ENCODE measurements at regions not wholly inside any gene's neighbourhood (a gene's known extent, or its start where the extent isn't known, plus 50 kb on each side); places are given as distances from the start of the nearest gene placed in this dataset.
"Not testable (repeated sequence)": the region's sequence is repeated elsewhere in the genome, so short reads cannot be mapped to it uniquely, and the experiment has no call there.

- H3K27me3 ChIP-seq (ENCODE audit: control insufficient read depth in 3 of 3, insufficient read depth in 3 of 3, low read length in 3 of 3) = no peaks in the 10 kb centered on the region
- H3K27ac ChIP-seq (ENCODE audit: low read depth in 1 of 3, low read length in 2 of 3) = no peak overlapping the region
- 38 to 48% (median 41%) methylated on average over 3 of the region's 3 CpGs for WGBS, 3 donors
- no peaks in the 10 kb centered on the region for H3K9me3 ChIP-seq (ENCODE audit: control insufficient read depth in 2 of 2, insufficient read depth in 1 of 2, low read depth in 1 of 2, low read length in 1 of 2)
- no peak overlapping the region for H3K4me3 ChIP-seq (ENCODE audit: low read depth in 1 of 3, low read length in 3 of 3)
- no peaks in the 10 kb centered on the region for H3K4me1 ChIP-seq (ENCODE audit: control insufficient read depth in 3 of 3, insufficient read depth in 2 of 3, low read depth in 1 of 3, low read length in 2 of 3)
- FAIRE-seq (no peak), DNase-seq (no peak)
- H3K36me3 ChIP-seq (ENCODE audit: control insufficient read depth in 3 of 3, insufficient read depth in 2 of 3, low read depth in 1 of 3, low read length in 3 of 3) = no peaks in the 10 kb centered on the region
These were observed 532.9 kb upstream of the CRIM1 start for GRCh38 chr2:35822716-35823115.

- H3K27ac ChIP-seq (ENCODE audit: low read depth in 1 of 3, low read length in 2 of 3) = no peak overlapping the region
- FAIRE-seq (no peak), DNase-seq (no peak)
- no peaks in the 10 kb centered on the region for H3K4me1 ChIP-seq (ENCODE audit: control insufficient read depth in 3 of 3, insufficient read depth in 2 of 3, low read depth in 1 of 3, low read length in 2 of 3)
- no peaks in the 10 kb centered on the region for H3K36me3 ChIP-seq (ENCODE audit: control insufficient read depth in 3 of 3, insufficient read depth in 2 of 3, low read depth in 1 of 3, low read length in 3 of 3)
- WGBS, 3 donors = 15 to 29% (median 20%) methylated on average over 2 of the region's 2 CpGs
- H3K9me3 ChIP-seq (ENCODE audit: control insufficient read depth in 2 of 2, insufficient read depth in 1 of 2, low read depth in 1 of 2, low read length in 1 of 2) = no peaks in the 10 kb centered on the region
- no peak overlapping the region for H3K4me3 ChIP-seq (ENCODE audit: low read depth in 1 of 3, low read length in 3 of 3)
- no peaks in the 10 kb centered on the region for H3K27me3 ChIP-seq (ENCODE audit: control insufficient read depth in 3 of 3, insufficient read depth in 3 of 3, low read length in 3 of 3)
These were observed 533.9 kb upstream of the CRIM1 start for GRCh38 chr2:35821675-35822074.

GRCh38 chr2:35820391-35820790, 535.2 kb upstream of the CRIM1 start:
- Histone ChIP-seq H3K27me3 (ENCODE audit: control insufficient read depth in 3 of 3, insufficient read depth in 3 of 3, low read length in 3 of 3) (no peaks in the 10 kb centered on the region), H3K9me3 (ENCODE audit: control insufficient read depth in 2 of 2, insufficient read depth in 1 of 2, low read depth in 1 of 2, low read length in 1 of 2) (no peaks in the 10 kb centered on the region), H3K4me1 (ENCODE audit: control insufficient read depth in 3 of 3, insufficient read depth in 2 of 3, low read depth in 1 of 3, low read length in 2 of 3) (no peaks in the 10 kb centered on the region), H3K27ac (ENCODE audit: low read depth in 1 of 3, low read length in 2 of 3) (no peak overlapping the region), H3K36me3 (ENCODE audit: control insufficient read depth in 3 of 3, insufficient read depth in 2 of 3, low read depth in 1 of 3, low read length in 3 of 3) (no peaks in the 10 kb centered on the region), H3K4me3 (ENCODE audit: low read depth in 1 of 3, low read length in 3 of 3) (no peak overlapping the region)
- FAIRE-seq (no peak), DNase-seq (no peak)
- 83 to 87% (median 84%) methylated on average over 2 of the region's 2 CpGs for WGBS, 3 donors

GRCh38 chr2:35819033-35819432, 536.5 kb upstream of the CRIM1 start:
- Histone ChIP-seq H3K36me3 (ENCODE audit: control insufficient read depth in 3 of 3, insufficient read depth in 2 of 3, low read depth in 1 of 3, low read length in 3 of 3) (no peaks in the 10 kb centered on the region), H3K9me3 (ENCODE audit: control insufficient read depth in 2 of 2, insufficient read depth in 1 of 2, low read depth in 1 of 2, low read length in 1 of 2) (no peaks in the 10 kb centered on the region), H3K27ac (ENCODE audit: low read depth in 1 of 3, low read length in 2 of 3) (no peak overlapping the region), H3K4me1 (ENCODE audit: control insufficient read depth in 3 of 3, insufficient read depth in 2 of 3, low read depth in 1 of 3, low read length in 2 of 3) (no peaks in the 10 kb centered on the region), H3K4me3 (ENCODE audit: low read depth in 1 of 3, low read length in 3 of 3) (no peak overlapping the region), H3K27me3 (ENCODE audit: control insufficient read depth in 3 of 3, insufficient read depth in 3 of 3, low read length in 3 of 3) (no peaks in the 10 kb centered on the region)
- FAIRE-seq (no peak), DNase-seq (no peak)
- WGBS, 3 donors = 59 to 68% (median 61%) methylated on average over 2 of the region's 2 CpGs

- not testable (repeated sequence) for H3K9me3 ChIP-seq (ENCODE audit: control insufficient read depth in 2 of 2, insufficient read depth in 1 of 2, low read depth in 1 of 2, low read length in 1 of 2); H3K27ac ChIP-seq (ENCODE audit: low read depth in 1 of 3, low read length in 2 of 3); DNase-seq; FAIRE-seq; H3K36me3 ChIP-seq (ENCODE audit: control insufficient read depth in 3 of 3, insufficient read depth in 2 of 3, low read depth in 1 of 3, low read length in 3 of 3); H3K4me3 ChIP-seq (ENCODE audit: low read depth in 1 of 3, low read length in 3 of 3); H3K27me3 ChIP-seq (ENCODE audit: control insufficient read depth in 3 of 3, insufficient read depth in 3 of 3, low read length in 3 of 3); H3K4me1 ChIP-seq (ENCODE audit: control insufficient read depth in 3 of 3, insufficient read depth in 2 of 3, low read depth in 1 of 3, low read length in 2 of 3)
- WGBS, 3 donors = 81 to 83% (median 82%) methylated on average over 2 of the region's 2 CpGs
These were observed 537.2 kb upstream of the CRIM1 start for GRCh38 chr2:35818359-35818758.

GRCh38 chr2:35814597-35814996, 541.0 kb upstream of the CRIM1 start:
- not testable (repeated sequence) for H3K9me3 ChIP-seq (ENCODE audit: control insufficient read depth in 2 of 2, insufficient read depth in 1 of 2, low read depth in 1 of 2, low read length in 1 of 2); H3K27me3 ChIP-seq (ENCODE audit: control insufficient read depth in 3 of 3, insufficient read depth in 3 of 3, low read length in 3 of 3); FAIRE-seq; H3K4me1 ChIP-seq (ENCODE audit: control insufficient read depth in 3 of 3, insufficient read depth in 2 of 3, low read depth in 1 of 3, low read length in 2 of 3); H3K36me3 ChIP-seq (ENCODE audit: control insufficient read depth in 3 of 3, insufficient read depth in 2 of 3, low read depth in 1 of 3, low read length in 3 of 3); H3K27ac ChIP-seq (ENCODE audit: low read depth in 1 of 3, low read length in 2 of 3); H3K4me3 ChIP-seq (ENCODE audit: low read depth in 1 of 3, low read length in 3 of 3); DNase-seq
- WGBS, 3 donors = 50 to 59% (median 55%) methylated on average over 7 of the region's 7 CpGs

- Histone ChIP-seq H3K4me1 (ENCODE audit: control insufficient read depth in 3 of 3, insufficient read depth in 2 of 3, low read depth in 1 of 3, low read length in 2 of 3) (no peaks in the 10 kb centered on the region), H3K27me3 (ENCODE audit: control insufficient read depth in 3 of 3, insufficient read depth in 3 of 3, low read length in 3 of 3) (no peaks in the 10 kb centered on the region), H3K4me3 (ENCODE audit: low read depth in 1 of 3, low read length in 3 of 3) (no peak overlapping the region), H3K27ac (ENCODE audit: low read depth in 1 of 3, low read length in 2 of 3) (no peak overlapping the region), H3K36me3 (ENCODE audit: control insufficient read depth in 3 of 3, insufficient read depth in 2 of 3, low read depth in 1 of 3, low read length in 3 of 3) (no peaks in the 10 kb centered on the region), H3K9me3 (ENCODE audit: control insufficient read depth in 2 of 2, insufficient read depth in 1 of 2, low read depth in 1 of 2, low read length in 1 of 2) (no peaks in the 10 kb centered on the region)
- DNase-seq = no peak
- 61 to 75% (median 70%) methylated on average over 4 of the region's 4 CpGs for WGBS, 3 donors
- no peak for FAIRE-seq
These were observed 552.5 kb upstream of the CRIM1 start for GRCh38 chr2:35803126-35803525.

GRCh38 chr2:35794796-35795450, 560.7 kb upstream of the CRIM1 start:
- Histone ChIP-seq H3K27me3 (ENCODE audit: control insufficient read depth in 3 of 3, insufficient read depth in 3 of 3, low read length in 3 of 3) (peaks cover 0 to 4% (median 0%) of the 10 kb centered on the region in 3 donors), H3K4me3 (ENCODE audit: low read depth in 1 of 3, low read length in 3 of 3) (no peak overlapping the region), H3K27ac (ENCODE audit: low read depth in 1 of 3, low read length in 2 of 3) (no peak overlapping the region), H3K4me1 (ENCODE audit: control insufficient read depth in 3 of 3, insufficient read depth in 2 of 3, low read depth in 1 of 3, low read length in 2 of 3) (no peaks in the 10 kb centered on the region), H3K9me3 (ENCODE audit: control insufficient read depth in 2 of 2, insufficient read depth in 1 of 2, low read depth in 1 of 2, low read length in 1 of 2) (no peaks in the 10 kb centered on the region), H3K36me3 (ENCODE audit: control insufficient read depth in 3 of 3, insufficient read depth in 2 of 3, low read depth in 1 of 3, low read length in 3 of 3) (no peaks in the 10 kb centered on the region)
- FAIRE-seq (no peak), DNase-seq (no peak)
- 87 to 91% (median 88%) methylated on average over 6 of the region's 6 CpGs for WGBS, 3 donors

- Histone ChIP-seq H3K4me3 (ENCODE audit: low read depth in 1 of 3, low read length in 3 of 3) (no peak overlapping the region), H3K27ac (ENCODE audit: low read depth in 1 of 3, low read length in 2 of 3) (no peak overlapping the region), H3K36me3 (ENCODE audit: control insufficient read depth in 3 of 3, insufficient read depth in 2 of 3, low read depth in 1 of 3, low read length in 3 of 3) (no peaks in the 10 kb centered on the region), H3K27me3 (ENCODE audit: control insufficient read depth in 3 of 3, insufficient read depth in 3 of 3, low read length in 3 of 3) (no peaks in the 10 kb centered on the region), H3K4me1 (ENCODE audit: control insufficient read depth in 3 of 3, insufficient read depth in 2 of 3, low read depth in 1 of 3, low read length in 2 of 3) (no peaks in the 10 kb centered on the region), H3K9me3 (ENCODE audit: control insufficient read depth in 2 of 2, insufficient read depth in 1 of 2, low read depth in 1 of 2, low read length in 1 of 2) (peaks cover 0 to 22% of the 10 kb centered on the region in 2 donors)
- no peak for DNase-seq
- no peak for FAIRE-seq
- WGBS, 3 donors = 66 to 90% (median 71%) methylated on average over 5 of the region's 5 CpGs
These were observed 565.3 kb upstream of the CRIM1 start for GRCh38 chr2:35790292-35790691.

All from small intestine (tissue), 7 donors.